Immature natural killer cell (primary cell): ENCODE measurements at regions not wholly inside any gene's neighbourhood (a gene's known extent, or its start where the extent isn't known, plus 50 kb on each side); places are given as distances from the start of the nearest gene placed in this dataset.

Source experiments
- DNase-seq, 3 donors: peaks; one replicate each; pipeline ENCODE4 v3.0.0; 2022; ENCODE audit warnings: mixed read lengths in 1 of 3
- H3K27ac Mint-ChIP-seq, 6 donors: one replicate each; pipeline ENCODE4 v1.8.0; 2020; ENCODE audit warnings: mixed read lengths in 6 of 6, mild to moderate bottlenecking in 5 of 6, inconsistent platforms in 4 of 6, moderate library complexity in 3 of 6
- H3K27me3 Mint-ChIP-seq, 3 donors: one replicate each; pipeline ENCODE4 v1.8.0; 2020 to 2021; ENCODE audit warnings: low read depth in 3 of 3, mild to moderate bottlenecking in 3 of 3, mixed read lengths in 3 of 3, moderate library complexity in 3 of 3, inconsistent platforms in 1 of 3
- H3K36me3 Mint-ChIP-seq, 3 donors: one replicate each; pipeline ENCODE4 v1.8.0; 2020; ENCODE audit warnings: mixed read lengths in 3 of 3, inconsistent platforms in 2 of 3, mild to moderate bottlenecking in 2 of 3
- H3K4me1 Mint-ChIP-seq, 2 donors: one replicate each; pipeline ENCODE4 v1.8.0; 2020; ENCODE audit warnings: inconsistent platforms in 2 of 2, mild to moderate bottlenecking in 2 of 2, mixed read lengths in 2 of 2, moderate library complexity in 1 of 2
- H3K4me3 Mint-ChIP-seq, 5 donors: one replicate each; pipeline ENCODE4 v1.8.0; 2020; ENCODE audit warnings: mild to moderate bottlenecking in 5 of 5, mixed read lengths in 5 of 5, inconsistent platforms in 3 of 5, moderate library complexity in 3 of 5
- H3K9me3 Mint-ChIP-seq, 6 donors: one replicate each; pipeline ENCODE4 v1.8.0; 2020; ENCODE audit warnings: mild to moderate bottlenecking in 6 of 6, mixed read lengths in 6 of 6, inconsistent platforms in 4 of 6, moderate library complexity in 3 of 6

DNA sequence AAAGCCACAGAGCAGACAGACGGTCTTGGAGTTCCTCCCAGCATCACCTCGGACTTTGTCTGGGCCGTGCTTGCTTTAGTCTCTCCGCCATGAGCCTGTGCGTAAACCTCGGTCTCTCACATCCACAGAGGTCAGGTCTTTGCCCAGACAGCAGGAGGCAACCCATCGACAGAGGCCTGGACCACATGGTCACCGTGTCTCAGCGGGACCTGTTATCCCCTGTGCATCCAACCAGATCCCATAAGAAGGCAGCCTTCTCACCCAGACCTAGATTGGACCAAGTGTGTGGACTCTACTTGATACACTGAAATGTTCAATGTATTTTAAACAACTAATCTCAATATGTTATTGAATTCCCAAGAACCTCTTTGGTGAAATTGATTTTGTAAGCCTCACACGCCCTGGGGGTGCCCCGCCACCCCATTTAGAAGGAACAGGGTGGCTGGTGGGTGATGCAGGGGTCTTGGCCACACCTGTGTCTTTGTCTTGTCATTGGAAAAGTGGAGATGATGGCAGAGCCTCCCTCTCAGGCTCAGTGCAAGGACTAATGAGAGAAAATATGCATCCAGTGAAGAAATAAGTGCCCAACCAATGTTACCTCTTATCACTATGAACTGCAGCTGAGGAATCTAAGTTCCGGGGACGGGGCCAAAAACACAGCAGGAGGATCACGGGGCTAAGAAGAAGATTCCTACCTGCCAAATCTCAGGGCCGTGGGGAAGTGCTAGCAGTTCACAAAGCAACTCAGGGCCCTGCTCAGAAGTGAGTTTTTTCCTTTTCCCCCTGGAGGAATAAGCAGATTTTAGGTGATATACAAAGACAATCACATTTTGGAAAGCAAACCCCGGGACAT, 101.6 kb upstream of the BACE2 start:
- H3K36me3 Mint-ChIP-seq = no peaks in the 10 kb centered on the region
- peaks cover 6 to 22% (median 9%) of the 10 kb centered on the region in 3 donors for H3K27me3 Mint-ChIP-seq
- H3K9me3 Mint-ChIP-seq = peaks cover 0 to 3% (median under 1%) of the 10 kb centered on the region in 6 donors
- H3K4me3 Mint-ChIP-seq = no peak overlapping the region
- DNase-seq = no peak
- no peak overlapping the region for H3K27ac Mint-ChIP-seq
- peaks cover 6 to 9% of the 10 kb centered on the region in 2 donors for H3K4me1 Mint-ChIP-seq

DNA sequence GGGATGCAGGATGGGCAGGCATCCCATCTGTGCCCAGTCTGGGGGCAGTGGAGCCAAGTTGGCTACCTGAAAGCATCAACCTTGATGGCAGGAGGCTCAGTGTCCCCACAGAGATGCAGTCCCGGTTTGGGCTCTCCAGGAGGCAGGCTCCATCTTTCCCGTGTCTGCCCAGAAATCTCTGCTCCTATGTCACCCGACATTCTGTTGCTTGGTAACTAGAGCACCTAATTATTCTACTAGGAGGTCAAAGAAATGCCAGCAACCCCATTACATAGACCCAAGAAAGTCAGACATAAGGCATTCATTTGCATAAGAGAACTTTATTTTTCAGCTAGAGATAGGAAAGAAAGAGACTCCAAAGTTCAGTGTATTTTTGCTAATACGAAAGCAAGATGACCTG, 100.3 kb upstream of the BACE2 start:
- Mint-ChIP-seq H3K27ac (no peak overlapping the region), H3K27me3 (peaks cover 8 to 20% (median 14%) of the 10 kb centered on the region in 3 donors), H3K36me3 (no peaks in the 10 kb centered on the region), H3K9me3 (peaks cover 0 to 3% (median 0%) of the 10 kb centered on the region in 6 donors), H3K4me3 (no peak overlapping the region), H3K4me1 (peaks cover 6 to 9% of the 10 kb centered on the region in 2 donors)
- no peak for DNase-seq

DNA sequence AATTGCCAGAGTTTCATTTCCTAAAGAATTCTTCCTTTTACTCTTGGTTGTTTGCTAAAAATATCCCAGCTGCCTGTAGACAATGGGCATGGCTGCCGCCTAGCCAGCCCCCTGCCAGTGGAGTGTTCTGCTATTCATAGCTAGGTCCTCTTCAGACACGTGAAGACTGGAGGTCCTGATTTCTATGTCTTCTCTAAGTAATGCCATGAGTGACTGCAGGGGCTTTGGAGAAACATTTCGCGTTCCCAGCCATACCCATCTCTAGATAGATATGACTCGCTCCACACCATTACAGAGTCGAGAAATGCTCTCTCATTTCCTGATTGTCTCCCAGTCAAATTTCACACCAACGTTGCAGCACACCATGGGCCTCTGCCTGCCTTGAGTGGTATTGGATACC, 99.5 kb upstream of the BACE2 start:
- H3K27me3 Mint-ChIP-seq = peaks cover 8 to 20% (median 14%) of the 10 kb centered on the region in 3 donors
- peaks cover 0 to 3% (median 0%) of the 10 kb centered on the region in 6 donors for H3K9me3 Mint-ChIP-seq
- no peaks in the 10 kb centered on the region for H3K36me3 Mint-ChIP-seq
- H3K27ac Mint-ChIP-seq = peak overlapping the region in 1 of 6 donors; percentile 25
- DNase-seq = no peak
- H3K4me1 Mint-ChIP-seq = peaks cover 6 to 9% of the 10 kb centered on the region in 2 donors
- H3K4me3 Mint-ChIP-seq = peak overlapping the region in 4 of 5 donors; percentile 37 to 63 (median 56)

DNA sequence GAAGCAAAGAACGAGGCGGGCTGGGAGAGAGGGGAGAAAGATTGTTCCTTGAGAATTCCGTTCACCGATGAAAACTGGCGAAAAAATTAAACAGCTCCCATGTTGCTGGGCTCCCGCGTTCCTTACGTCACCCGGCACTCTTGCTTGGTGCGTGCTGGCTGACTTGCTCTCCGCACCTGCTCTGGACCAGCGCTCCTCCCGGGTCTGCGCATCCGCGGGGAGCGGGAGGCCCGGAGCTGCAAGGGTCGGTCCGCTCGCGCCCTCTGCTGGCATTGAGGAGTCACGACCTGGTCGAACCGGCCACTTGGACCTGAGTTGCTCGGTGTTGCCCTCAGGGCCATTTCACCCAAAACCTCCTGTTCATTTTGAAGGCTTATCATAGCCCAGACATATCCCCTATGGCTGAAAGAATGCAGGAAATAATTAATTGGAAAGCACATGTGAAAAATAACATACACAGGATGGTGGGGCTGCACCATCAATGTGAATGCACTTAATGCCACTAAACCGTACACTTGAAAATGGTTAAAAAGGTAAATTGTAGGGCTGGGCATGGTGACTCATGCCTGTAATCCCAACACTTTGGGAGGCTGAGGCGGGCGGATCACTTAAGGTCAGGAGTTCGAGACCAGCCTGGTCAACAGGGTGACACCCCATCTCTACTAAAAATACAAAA, 98.9 kb upstream of the BACE2 start:
- H3K4me3 Mint-ChIP-seq = peak overlapping the region in 2 of 5 donors; percentile 59 to 63
- DNase-seq = peak in 2 of 3 donors; percentile 23 to 35
- H3K27ac Mint-ChIP-seq = no peak overlapping the region
- H3K4me1 Mint-ChIP-seq = peaks cover 6 to 9% of the 10 kb centered on the region in 2 donors
- H3K36me3 Mint-ChIP-seq = no peaks in the 10 kb centered on the region
- peaks cover 8 to 17% (median 14%) of the 10 kb centered on the region in 3 donors for H3K27me3 Mint-ChIP-seq
- peaks cover 0 to 3% (median 0%) of the 10 kb centered on the region in 6 donors for H3K9me3 Mint-ChIP-seq

DNA sequence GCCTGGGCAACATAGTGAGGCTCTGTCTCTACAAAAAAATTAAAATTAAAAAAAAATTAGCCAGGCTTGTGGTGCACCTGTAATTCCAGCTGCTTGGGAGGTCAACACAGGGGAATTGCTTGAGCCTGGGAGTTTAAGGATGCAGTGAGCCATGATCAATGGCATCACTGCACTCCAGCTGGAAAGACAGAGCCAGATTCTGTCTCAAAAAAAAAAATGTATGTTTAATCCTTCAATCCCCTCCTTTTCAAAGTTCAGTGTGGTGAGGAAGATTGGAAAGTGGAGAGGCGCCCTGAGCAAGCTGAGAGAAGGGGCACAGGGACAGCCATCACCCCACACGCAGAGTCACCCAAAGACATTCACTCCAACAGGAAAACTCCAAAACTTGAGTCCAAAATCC, 97.7 kb upstream of the BACE2 start:
- Mint-ChIP-seq H3K4me1 (peaks cover 6 to 9% of the 10 kb centered on the region in 2 donors), H3K27me3 (peaks cover 8 to 16% (median 14%) of the 10 kb centered on the region in 3 donors), H3K4me3 (no peak overlapping the region), H3K9me3 (peaks cover 0 to 3% (median 0%) of the 10 kb centered on the region in 6 donors), H3K36me3 (no peaks in the 10 kb centered on the region), H3K27ac (no peak overlapping the region)
- DNase-seq = no peak

DNA sequence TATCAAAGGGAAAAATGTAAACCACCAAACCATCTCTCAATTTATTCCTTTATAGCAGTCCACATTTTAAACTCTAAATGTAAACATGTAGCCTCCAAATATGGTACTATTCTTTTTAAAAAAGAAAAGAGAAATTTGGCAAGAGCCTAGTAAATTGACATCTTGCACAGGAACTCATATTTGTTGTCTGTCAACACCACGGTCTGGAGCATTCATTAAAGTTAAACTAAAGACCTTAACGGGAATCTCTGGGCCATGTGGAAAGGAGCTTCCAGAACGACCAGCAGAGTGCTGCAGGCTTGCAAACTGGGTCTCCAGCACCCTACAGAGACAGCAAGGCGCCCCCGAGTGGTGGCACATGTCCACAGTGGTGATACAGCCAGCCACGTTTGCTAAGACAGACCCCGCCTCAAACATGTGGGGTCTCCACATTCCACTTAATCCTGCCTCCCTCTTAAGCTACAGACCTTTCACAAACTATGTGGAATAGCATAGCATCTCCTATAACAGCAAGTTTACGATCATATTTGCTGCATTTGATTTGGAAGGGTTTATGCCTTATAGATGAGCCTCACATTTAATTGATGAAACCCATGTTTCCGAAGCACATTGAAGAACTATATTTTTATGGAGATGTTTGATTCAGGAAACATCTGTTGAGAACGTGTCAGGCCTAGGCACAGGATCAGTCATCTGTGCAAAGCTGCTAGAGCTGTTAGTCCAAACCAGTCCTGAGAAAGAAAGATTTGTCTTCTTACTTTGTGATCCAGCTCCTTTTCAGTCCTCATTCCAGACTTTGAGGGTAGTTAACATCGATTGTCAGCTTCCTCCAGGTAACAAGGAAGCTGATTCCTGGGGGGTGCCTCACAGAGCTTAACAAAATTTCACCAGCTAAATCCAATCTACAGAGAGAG, 96.4 kb upstream of the BACE2 start:
- H3K27ac Mint-ChIP-seq = no peak overlapping the region
- H3K4me3 Mint-ChIP-seq = no peak overlapping the region
- H3K9me3 Mint-ChIP-seq = peaks cover 0 to 3% (median 0%) of the 10 kb centered on the region in 6 donors
- H3K4me1 Mint-ChIP-seq = peaks cover 6 to 9% of the 10 kb centered on the region in 2 donors
- DNase-seq = no peak
- peaks cover 8 to 16% (median 14%) of the 10 kb centered on the region in 3 donors for H3K27me3 Mint-ChIP-seq
- H3K36me3 Mint-ChIP-seq = no peaks in the 10 kb centered on the region

DNA sequence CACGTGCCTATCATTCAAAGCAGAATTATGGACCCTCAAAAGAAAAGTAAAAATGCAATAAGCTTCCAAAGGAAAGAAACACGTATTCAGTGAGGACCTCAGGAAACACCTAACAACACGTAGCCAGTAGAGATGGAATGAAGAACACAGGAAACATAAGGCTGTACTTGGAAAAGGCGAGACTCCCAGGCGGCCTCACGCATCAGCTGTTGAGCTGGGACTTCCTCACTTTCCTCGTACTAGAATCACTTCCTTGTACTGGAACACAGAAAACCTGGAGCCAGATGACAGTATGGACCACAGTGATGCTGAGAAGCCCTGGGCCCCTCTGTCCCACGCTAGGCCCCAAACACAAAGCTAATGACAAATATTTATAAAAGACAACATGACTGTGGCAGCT, 94.4 kb upstream of the BACE2 start:
- Mint-ChIP-seq H3K27me3 (peaks cover 6 to 10% (median 7%) of the 10 kb centered on the region in 3 donors), H3K27ac (no peak overlapping the region), H3K36me3 (no peaks in the 10 kb centered on the region), H3K4me3 (no peak overlapping the region), H3K4me1 (peaks cover 6% of the 10 kb centered on the region in 2 donors), H3K9me3 (peaks cover 0 to 3% (median 0%) of the 10 kb centered on the region in 6 donors)
- no peak for DNase-seq

DNA sequence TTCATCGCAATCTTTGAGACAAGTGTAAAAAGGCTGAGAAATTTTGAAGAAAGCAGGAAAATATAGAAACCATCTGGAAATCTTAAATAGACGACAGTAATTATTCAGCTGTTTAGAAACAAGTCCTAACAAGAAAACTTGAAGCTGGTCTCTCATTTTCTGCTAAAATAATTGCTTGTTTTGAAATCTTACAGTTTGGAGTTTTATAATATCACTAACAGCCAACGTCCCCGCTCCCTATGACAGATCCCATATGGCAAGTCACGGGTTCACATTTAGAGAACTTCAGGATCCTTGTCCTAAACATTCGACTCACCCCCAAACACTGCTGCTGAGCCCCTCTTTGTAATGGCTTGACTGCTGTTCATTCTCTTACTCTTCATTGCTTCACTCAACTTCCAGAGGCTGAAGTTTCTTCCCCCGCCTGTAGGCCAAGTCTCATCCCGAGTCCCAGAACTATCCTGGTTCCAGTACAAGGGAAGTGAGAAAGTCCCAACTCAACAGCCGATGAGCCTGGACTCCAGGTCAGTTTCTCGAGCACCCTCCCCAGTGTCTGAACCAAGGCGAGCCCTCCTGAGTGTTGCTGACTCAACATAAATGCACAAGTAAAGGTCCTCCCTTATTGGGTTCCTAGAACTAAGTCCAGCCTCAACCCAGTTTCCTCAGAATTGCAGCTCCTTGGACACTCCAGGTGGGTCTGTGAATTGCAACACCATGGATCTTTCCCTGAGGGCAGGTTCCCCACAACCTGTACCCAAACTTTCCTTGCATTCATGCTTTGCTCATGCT, 93.4 kb upstream of the BACE2 start:
- no peaks in the 10 kb centered on the region for H3K9me3 Mint-ChIP-seq
- H3K4me1 Mint-ChIP-seq = no peaks in the 10 kb centered on the region
- no peak for DNase-seq
- no peak overlapping the region for H3K4me3 Mint-ChIP-seq
- H3K36me3 Mint-ChIP-seq = no peaks in the 10 kb centered on the region
- no peak overlapping the region for H3K27ac Mint-ChIP-seq
- peaks cover under 1 to 4% (median 3%) of the 10 kb centered on the region in 3 donors for H3K27me3 Mint-ChIP-seq

DNA sequence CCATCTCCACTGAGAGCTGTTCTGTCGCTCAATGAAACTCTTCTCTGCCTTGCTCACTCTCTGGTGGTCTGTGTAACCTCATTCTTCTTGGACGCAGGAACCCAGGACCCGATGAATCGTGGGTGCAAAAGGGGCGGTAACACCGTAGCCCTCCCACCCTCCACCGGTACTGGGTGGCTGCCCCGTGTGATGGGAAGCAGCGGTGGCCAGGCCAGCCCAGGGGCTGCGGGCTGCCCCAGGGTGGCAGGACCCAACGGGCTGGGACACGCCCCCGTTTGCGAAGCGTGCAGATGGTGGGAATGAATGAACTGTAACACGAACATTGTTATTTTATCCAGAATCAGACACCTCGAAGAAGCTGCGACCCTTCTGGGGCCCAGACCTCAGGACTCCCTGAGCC, 92.3 kb upstream of the BACE2 start:
- no peak overlapping the region for H3K4me3 Mint-ChIP-seq
- no peaks in the 10 kb centered on the region for H3K36me3 Mint-ChIP-seq
- H3K27me3 Mint-ChIP-seq = peaks cover 2 to 4% (median 3%) of the 10 kb centered on the region in 3 donors
- H3K4me1 Mint-ChIP-seq = no peaks in the 10 kb centered on the region
- no peaks in the 10 kb centered on the region for H3K9me3 Mint-ChIP-seq
- no peak for DNase-seq
- H3K27ac Mint-ChIP-seq = no peak overlapping the region

DNA sequence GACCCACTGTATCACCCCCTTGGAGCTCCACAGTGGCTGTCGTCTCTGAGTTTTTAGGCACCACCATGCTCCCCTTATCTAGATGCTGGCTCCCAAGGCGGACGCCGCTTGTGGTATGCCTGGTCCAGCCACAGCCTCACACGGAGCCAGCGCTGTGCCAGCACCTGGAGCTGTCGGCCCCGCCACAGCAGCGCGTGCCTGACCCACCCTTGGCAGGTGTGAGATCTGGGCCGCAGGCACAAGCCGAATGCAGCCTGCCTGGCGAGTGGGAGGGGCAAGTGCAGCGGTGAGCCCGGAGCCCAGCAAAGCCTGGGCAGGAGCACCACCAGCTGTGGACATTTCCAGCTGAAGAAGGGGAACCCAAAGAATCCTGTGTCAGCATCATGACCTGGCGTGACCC, 91.9 kb upstream of the BACE2 start:
- H3K36me3 Mint-ChIP-seq = no peaks in the 10 kb centered on the region
- H3K4me3 Mint-ChIP-seq = no peak overlapping the region
- no peaks in the 10 kb centered on the region for H3K4me1 Mint-ChIP-seq
- H3K27ac Mint-ChIP-seq = no peak overlapping the region
- no peak for DNase-seq
- no peaks in the 10 kb centered on the region for H3K9me3 Mint-ChIP-seq
- H3K27me3 Mint-ChIP-seq = peaks cover 2 to 4% (median 3%) of the 10 kb centered on the region in 3 donors

DNA sequence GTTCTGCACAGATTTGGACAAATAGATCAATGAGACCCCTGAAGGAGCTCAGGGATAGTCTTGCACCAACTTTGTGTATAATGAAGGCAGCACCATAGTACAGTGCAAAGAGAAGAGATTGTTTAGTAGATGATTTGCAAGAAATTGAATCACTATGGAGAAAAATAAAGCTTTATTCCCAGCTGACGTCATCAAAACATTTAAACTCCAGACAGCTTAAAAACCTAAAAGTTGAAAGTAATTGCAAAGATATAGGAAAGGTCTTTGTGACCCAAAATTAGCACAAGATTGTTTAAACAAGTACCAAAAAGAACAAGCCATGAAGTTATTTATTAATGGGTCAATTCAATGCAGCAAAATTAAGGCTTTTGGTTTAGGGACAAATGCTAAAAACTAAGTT, 88.8 kb upstream of the BACE2 start:
- DNase-seq = no peak
- Mint-ChIP-seq H3K9me3 (no peaks in the 10 kb centered on the region), H3K36me3 (no peaks in the 10 kb centered on the region), H3K27ac (no peak overlapping the region), H3K4me3 (no peak overlapping the region), H3K27me3 (peaks cover 0 to 6% (median 2%) of the 10 kb centered on the region in 3 donors), H3K4me1 (no peaks in the 10 kb centered on the region)

DNA sequence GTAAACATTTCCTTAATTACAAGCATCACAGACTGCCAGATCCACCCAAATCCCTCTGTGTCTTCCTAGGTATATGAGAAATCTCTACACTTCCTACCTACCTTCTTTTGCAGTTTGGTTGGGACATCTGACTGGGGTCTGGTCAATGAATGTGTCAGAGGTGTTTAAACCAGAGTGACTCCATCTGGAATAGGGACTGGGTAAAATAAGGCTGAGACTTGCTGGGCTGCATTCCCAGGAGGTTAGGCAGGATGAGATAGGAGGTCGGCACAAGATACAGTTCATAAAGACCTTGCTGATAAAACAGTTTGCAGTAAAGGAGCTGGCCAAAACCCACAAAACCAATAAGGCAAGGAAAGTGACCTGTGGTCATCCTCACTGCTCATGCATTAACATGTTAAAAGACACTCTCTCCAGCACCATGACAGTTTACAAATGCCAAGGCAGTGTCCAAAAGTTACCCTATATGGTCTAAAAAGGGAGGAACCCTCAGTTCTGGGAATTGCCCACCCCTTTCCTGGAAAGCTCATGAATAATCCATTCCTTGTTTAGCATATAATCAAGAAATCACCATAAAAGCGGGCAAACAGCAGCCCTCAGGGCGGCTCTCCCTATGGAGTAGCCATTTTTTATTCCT, 87.4 kb upstream of the BACE2 start:
- Mint-ChIP-seq H3K27ac (no peak overlapping the region), H3K4me1 (no peaks in the 10 kb centered on the region), H3K4me3 (no peak overlapping the region), H3K9me3 (no peaks in the 10 kb centered on the region), H3K36me3 (no peaks in the 10 kb centered on the region), H3K27me3 (peaks cover 0 to 6% (median 2%) of the 10 kb centered on the region in 3 donors)
- no peak for DNase-seq
